Activated CD8-positive, alpha-beta T cell treated with anti-CD3 and anti-CD28 coated beads, Interleukin-2, amount 10 ng/mL, durations not matched to agents 7 days and 5 days (primary cell): ENCODE measurements at regions not wholly inside any gene's neighbourhood (a gene's known extent, or its start where the extent isn't known, plus 50 kb on each side); places are given as distances from the start of the nearest gene placed in this dataset.
"Not testable (repeated sequence)": the region's sequence is repeated elsewhere in the genome, so short reads cannot be mapped to it uniquely, and the experiment has no call there.

Experiments
- ATAC-seq: fragments of 150-1000 bp; cut with Tn5 transposase; one replicate; pipeline ENCODE4 v1.10.0; 2021; ENCODE audit warnings: moderate library complexity
- CTCF ChIA-PET: fragments of 350-600 bp; sonication (Branson Sonifier 250); formaldehyde crosslinking; loops from one replicate; lab custom pipeline; 2021; ENCODE audit warnings: antibody characterized with exemption; lab: Charles Lee
- POLR2A ChIA-PET: fragments of 350-600 bp; sonication (Branson Sonifier 250); formaldehyde crosslinking; loops from one replicate; lab custom pipeline; 2021; ENCODE audit warnings: antibody characterized with exemption; lab: Charles Lee
- DNase-seq: peaks from one replicate; pipeline ENCODE4 v3.0.0-alpha.2; 2020
- H3K27ac Mint-ChIP-seq: one replicate; pipeline ENCODE4 v1.8.0; 2021; ENCODE audit warnings: mild to moderate bottlenecking, mixed read lengths
- H3K27me3 Mint-ChIP-seq: one replicate; pipeline ENCODE4 v1.8.0; 2021; ENCODE audit warnings: low read depth, mixed read lengths
- H3K36me3 Mint-ChIP-seq: one replicate; pipeline ENCODE4 v1.8.0; 2021; ENCODE audit warnings: low read depth, mixed read lengths
- H3K4me1 Mint-ChIP-seq: one replicate; pipeline ENCODE4 v1.8.0; 2021; ENCODE audit warnings: low read depth, mixed read lengths
- H3K4me3 Mint-ChIP-seq: one replicate; pipeline ENCODE4 v1.8.0; 2021; ENCODE audit warnings: mild to moderate bottlenecking, mixed read lengths
- H3K9me3 Mint-ChIP-seq: one replicate; pipeline ENCODE4 v1.8.0; 2022; ENCODE audit warnings: mixed read lengths; ENCODE audit not compliant: insufficient read depth

- H3K4me1 Mint-ChIP-seq: no peaks in the 10 kb centered on the region
- H3K4me3 Mint-ChIP-seq: no peak overlapping the region
- ChIA-PET CTCF (no interaction called here), POLR2A (no interaction called here)
- no peaks in the 10 kb centered on the region for H3K9me3 Mint-ChIP-seq
- no peaks in the 10 kb centered on the region for H3K36me3 Mint-ChIP-seq
- ATAC-seq (no peak), DNase-seq (no peak)
- no peaks in the 10 kb centered on the region for H3K27me3 Mint-ChIP-seq
- H3K27ac Mint-ChIP-seq: no peak overlapping the region
These were observed 107.5 kb upstream of the TBX18 start for GRCh38 chr6:84871925-84872324.

- H3K4me1 Mint-ChIP-seq: no peaks in the 10 kb centered on the region
- ATAC-seq: no peak
- H3K27me3 Mint-ChIP-seq: no peaks in the 10 kb centered on the region
- H3K4me3 Mint-ChIP-seq: no peak overlapping the region
- no peak overlapping the region for H3K27ac Mint-ChIP-seq
- DNase-seq: no peak
- no peaks in the 10 kb centered on the region for H3K9me3 Mint-ChIP-seq
- POLR2A ChIA-PET: no interaction called here
- CTCF ChIA-PET: no interaction called here
- H3K36me3 Mint-ChIP-seq: no peaks in the 10 kb centered on the region
These were observed 106.3 kb upstream of the TBX18 start for GRCh38 chr6:84870672-84871071.

GRCh38 chr6:84868149-84868548 is 103.8 kb upstream of the TBX18 start:
- H3K9me3 Mint-ChIP-seq: no peaks in the 10 kb centered on the region
- H3K36me3 Mint-ChIP-seq: no peaks in the 10 kb centered on the region
- H3K4me1 Mint-ChIP-seq: no peaks in the 10 kb centered on the region
- H3K27ac Mint-ChIP-seq: no peak overlapping the region
- no peaks in the 10 kb centered on the region for H3K27me3 Mint-ChIP-seq
- DNase-seq: no peak
- H3K4me3 Mint-ChIP-seq: no peak overlapping the region
- no peak for ATAC-seq
- ChIA-PET POLR2A (no interaction called here), CTCF (no interaction called here)

GRCh38 chr6:84867521-84867920 is 103.1 kb upstream of the TBX18 start:
- no peaks in the 10 kb centered on the region for H3K4me1 Mint-ChIP-seq
- no peaks in the 10 kb centered on the region for H3K27me3 Mint-ChIP-seq
- POLR2A ChIA-PET: no interaction called here
- DNase-seq (no peak), ATAC-seq (no peak)
- H3K27ac Mint-ChIP-seq: no peak overlapping the region
- no peaks in the 10 kb centered on the region for H3K36me3 Mint-ChIP-seq
- no peak overlapping the region for H3K4me3 Mint-ChIP-seq
- H3K9me3 Mint-ChIP-seq: no peaks in the 10 kb centered on the region
- CTCF ChIA-PET: no interaction called here

- ChIA-PET POLR2A (no interaction called here), CTCF (no interaction called here)
- no peaks in the 10 kb centered on the region for H3K36me3 Mint-ChIP-seq
- H3K4me3 Mint-ChIP-seq: no peak overlapping the region
- no peaks in the 10 kb centered on the region for H3K27me3 Mint-ChIP-seq
- no peaks in the 10 kb centered on the region for H3K4me1 Mint-ChIP-seq
- no peak overlapping the region for H3K27ac Mint-ChIP-seq
- DNase-seq (no peak), ATAC-seq (no peak)
- H3K9me3 Mint-ChIP-seq: no peaks in the 10 kb centered on the region
These were observed 102.3 kb upstream of the TBX18 start for GRCh38 chr6:84866715-84867114.

GRCh38 chr6:84865372-84865771 is 101.0 kb upstream of the TBX18 start:
- ATAC-seq, H3K9me3 Mint-ChIP-seq, H3K27ac Mint-ChIP-seq, POLR2A ChIA-PET, DNase-seq, H3K4me1 Mint-ChIP-seq, H3K4me3 Mint-ChIP-seq, H3K27me3 Mint-ChIP-seq, H3K36me3 Mint-ChIP-seq, CTCF ChIA-PET: not testable (repeated sequence)

- Mint-ChIP-seq H3K4me1 (no peaks in the 10 kb centered on the region), H3K9me3 (no peaks in the 10 kb centered on the region), H3K4me3 (no peak overlapping the region), H3K27me3 (no peaks in the 10 kb centered on the region), H3K36me3 (no peaks in the 10 kb centered on the region), H3K27ac (no peak overlapping the region)
- ATAC-seq: no peak
- no peak for DNase-seq
- CTCF ChIA-PET: no interaction called here
- POLR2A ChIA-PET: no interaction called here
These were observed 98.4 kb upstream of the TBX18 start for GRCh38 chr6:84862843-84863242.

- H3K4me3 Mint-ChIP-seq: no peak overlapping the region
- no peaks in the 10 kb centered on the region for H3K36me3 Mint-ChIP-seq
- H3K27ac Mint-ChIP-seq: no peak overlapping the region
- ATAC-seq (no peak), DNase-seq (no peak)
- POLR2A ChIA-PET: no interaction called here
- no peaks in the 10 kb centered on the region for H3K9me3 Mint-ChIP-seq
- no peaks in the 10 kb centered on the region for H3K27me3 Mint-ChIP-seq
- CTCF ChIA-PET: no interaction called here
- H3K4me1 Mint-ChIP-seq: no peaks in the 10 kb centered on the region
These were observed 96.5 kb upstream of the TBX18 start for GRCh38 chr6:84860920-84861319.

- POLR2A ChIA-PET: no interaction called here
- H3K27me3 Mint-ChIP-seq: no peaks in the 10 kb centered on the region
- no peak for DNase-seq
These were observed 96.1 kb upstream of the TBX18 start for GRCh38 chr6:84860509-84860908.

GRCh38 chr6:84854811-84855400 is 90.5 kb upstream of the TBX18 start:
- no peaks in the 10 kb centered on the region for H3K36me3 Mint-ChIP-seq
- H3K27me3 Mint-ChIP-seq: no peaks in the 10 kb centered on the region
- ATAC-seq (no peak), DNase-seq (no peak)
- ChIA-PET POLR2A (no interaction called here), CTCF (no interaction called here)
- no peak overlapping the region for H3K27ac Mint-ChIP-seq
- H3K4me1 Mint-ChIP-seq: no peaks in the 10 kb centered on the region
- H3K4me3 Mint-ChIP-seq: no peak overlapping the region
- H3K9me3 Mint-ChIP-seq: no peaks in the 10 kb centered on the region

More at GRCh38 chr6:84860509-84860908, 96.1 kb upstream of the TBX18 start:
- no peak for ATAC-seq
- Mint-ChIP-seq H3K9me3 (no peaks in the 10 kb centered on the region), H3K36me3 (no peaks in the 10 kb centered on the region), H3K27ac (no peak overlapping the region), H3K4me1 (no peaks in the 10 kb centered on the region), H3K4me3 (no peak overlapping the region)
- CTCF ChIA-PET: no interaction called here

- ATAC-seq (no peak), DNase-seq (no peak)
- ChIA-PET POLR2A (no interaction called here), CTCF (no interaction called here)
- Mint-ChIP-seq H3K9me3 (no peaks in the 10 kb centered on the region), H3K27me3 (no peaks in the 10 kb centered on the region), H3K4me3 (no peak overlapping the region), H3K36me3 (no peaks in the 10 kb centered on the region), H3K4me1 (no peaks in the 10 kb centered on the region), H3K27ac (no peak overlapping the region)
These were observed 89.5 kb upstream of the TBX18 start for GRCh38 chr6:84853901-84854300.

- H3K27ac Mint-ChIP-seq: no peak overlapping the region
- no peaks in the 10 kb centered on the region for H3K36me3 Mint-ChIP-seq
- POLR2A ChIA-PET: no interaction called here
- no peaks in the 10 kb centered on the region for H3K27me3 Mint-ChIP-seq
- DNase-seq (no peak), ATAC-seq (no peak)
- no peaks in the 10 kb centered on the region for H3K4me1 Mint-ChIP-seq
- no peak overlapping the region for H3K4me3 Mint-ChIP-seq
- CTCF ChIA-PET: no interaction called here
- peaks cover 1% of the 10 kb centered on the region for H3K9me3 Mint-ChIP-seq
These were observed 84.6 kb upstream of the TBX18 start for GRCh38 chr6:84848960-84849359.
